Ovary (tissue), 3 donors: ENCODE measurements at regions not wholly inside any gene's neighbourhood (a gene's known extent, or its start where the extent isn't known, plus 50 kb on each side); places are given as distances from the start of the nearest gene placed in this dataset.
"Not testable (repeated sequence)": the region's sequence is repeated elsewhere in the genome, so short reads cannot be mapped to it uniquely, and the experiment has no call there.

Experiments
- POLR2A ChIP-seq: fragments of 450-650 bp; IDR thresholded peaks from one replicate; pipeline ENCODE4 v1.6.1; 2017; ENCODE audit warnings: antibody characterized with exemption, mild to moderate bottlenecking, moderate library complexity
- TF ChIP-seq, protein P1 (sequence below), 3 donors: fragments of 450-650 bp in 2 of 3; fragments of 200-600 bp in 1 of 3; IDR thresholded peaks; one replicate each; pipeline versions ENCODE4 v1.5.1 to v1.8.0; 2016 to 2022; ENCODE audit warnings: antibody characterized with exemption in 3 of 3, mild to moderate bottlenecking in 1 of 3
- donor health status: DM: no; HTN: no; CAD: no.

DNA sequence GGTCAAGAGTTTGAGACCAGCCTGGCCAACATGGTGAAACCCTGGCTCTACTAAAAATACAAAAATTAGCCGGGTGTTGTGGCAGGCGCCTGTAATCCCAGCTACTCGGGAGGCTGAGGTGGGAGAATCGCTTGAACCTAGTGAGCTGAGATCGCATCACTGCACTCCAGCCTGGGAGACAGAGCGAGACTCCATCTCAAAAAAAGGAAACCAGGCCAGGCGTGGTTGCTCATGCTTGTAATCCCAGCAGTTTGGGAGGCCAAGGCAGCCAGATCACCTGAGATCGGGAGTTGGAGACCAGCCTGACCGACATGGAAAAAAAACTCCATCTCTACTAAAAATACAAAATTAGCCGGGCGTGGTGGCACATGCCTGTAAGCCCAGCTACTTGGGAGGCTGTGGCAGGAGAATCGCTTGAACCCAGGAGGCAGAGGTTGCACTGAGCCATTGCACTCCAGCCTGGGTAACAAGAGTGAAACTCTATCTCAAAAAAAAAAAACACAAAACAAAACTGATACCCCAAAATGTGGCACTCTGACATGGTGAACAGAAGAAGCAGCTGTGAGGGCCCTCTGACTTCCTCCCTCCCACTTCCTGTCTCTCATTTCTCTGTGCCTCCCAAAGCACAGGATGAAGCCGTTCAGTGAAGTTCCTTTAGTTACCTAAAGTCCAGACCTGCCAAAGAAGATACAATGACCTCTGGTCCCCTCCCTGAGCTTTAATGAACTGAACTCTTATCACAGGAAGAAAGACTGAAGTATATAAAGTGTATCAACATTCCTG is 93.2 kb upstream of the GRIN2A start:
- TF ChIP-seq POLR2A, result not testable (repeated sequence)
- TF ChIP-seq, protein P1, sequence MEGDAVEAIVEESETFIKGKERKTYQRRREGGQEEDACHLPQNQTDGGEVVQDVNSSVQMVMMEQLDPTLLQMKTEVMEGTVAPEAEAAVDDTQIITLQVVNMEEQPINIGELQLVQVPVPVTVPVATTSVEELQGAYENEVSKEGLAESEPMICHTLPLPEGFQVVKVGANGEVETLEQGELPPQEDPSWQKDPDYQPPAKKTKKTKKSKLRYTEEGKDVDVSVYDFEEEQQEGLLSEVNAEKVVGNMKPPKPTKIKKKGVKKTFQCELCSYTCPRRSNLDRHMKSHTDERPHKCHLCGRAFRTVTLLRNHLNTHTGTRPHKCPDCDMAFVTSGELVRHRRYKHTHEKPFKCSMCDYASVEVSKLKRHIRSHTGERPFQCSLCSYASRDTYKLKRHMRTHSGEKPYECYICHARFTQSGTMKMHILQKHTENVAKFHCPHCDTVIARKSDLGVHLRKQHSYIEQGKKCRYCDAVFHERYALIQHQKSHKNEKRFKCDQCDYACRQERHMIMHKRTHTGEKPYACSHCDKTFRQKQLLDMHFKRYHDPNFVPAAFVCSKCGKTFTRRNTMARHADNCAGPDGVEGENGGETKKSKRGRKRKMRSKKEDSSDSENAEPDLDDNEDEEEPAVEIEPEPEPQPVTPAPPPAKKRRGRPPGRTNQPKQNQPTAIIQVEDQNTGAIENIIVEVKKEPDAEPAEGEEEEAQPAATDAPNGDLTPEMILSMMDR (IDR thresholded peaks at IDR 0.05), result not testable (repeated sequence)
